IMR-90 (cell line): ENCODE measurements at regions not wholly inside any gene's neighbourhood (a gene's known extent, or its start where the extent isn't known, plus 50 kb on each side); places are given as distances from the start of the nearest gene placed in this dataset.

Experiments used
- ATAC-seq: fragments of 200-7000 bp; cut with Tn5 transposase; 2 replicates; pipeline ENCODE4 v1.9.1; 2020; ENCODE audit warnings: low read depth, mild to moderate bottlenecking, moderate library complexity
- BruUV-seq: library from RNA; stranded (reverse); fragments of 400-500 nt; replicated peaks from 2 replicates; lab custom pipeline; 2021; lab: Mats Ljungman, UMichigan
- CTCF ChIA-PET: fragments of 300-600 bp; formaldehyde crosslinking; extraction: SDS; loops from one replicate; lab custom pipeline; 2021; ENCODE audit warnings: antibody characterized with exemption; lab: Yijun Ruan, JAX
- POLR2A ChIA-PET: fragments of 300-600 bp; sonication (Branson Sonifier 250); formaldehyde crosslinking; loops from one replicate; lab custom pipeline; 2022; ENCODE audit warnings: antibody characterized with exemption; ENCODE audit not compliant: unreplicated experiment; lab: Charles Lee
- DNase-seq: peaks from one replicate; pipeline ENCODE4 v3.0.0; 2013
- H2AFZ ChIP-seq: replicated peaks from 2 replicates; pipeline ENCODE3; 2013; ENCODE audit warnings: low read length, mild to moderate bottlenecking; ENCODE audit not compliant: poor library complexity
- H2AK5ac ChIP-seq: 2 replicates; pipeline ENCODE4 v1.6.1; 2013; ENCODE audit warnings: low read depth, low read length, inconsistent platforms
- H2AK9ac ChIP-seq: replicated peaks from 2 replicates; pipeline ENCODE3; 2013; ENCODE audit warnings: mild to moderate bottlenecking, low read depth, low read length, moderate library complexity; ENCODE audit not compliant: poor library complexity
- H2BK120ac ChIP-seq: 2 replicates; pipeline ENCODE4 v1.6.1; 2013; ENCODE audit warnings: low read depth, low read length, inconsistent platforms
- H2BK15ac ChIP-seq: 3 replicates; pipeline ENCODE4 v1.6.1; 2013; ENCODE audit warnings: low read depth, low read length, inconsistent platforms
- H2BK20ac ChIP-seq: 2 replicates; pipeline ENCODE4 v1.6.1; 2013; ENCODE audit warnings: low read depth, mild to moderate bottlenecking, inconsistent platforms, low read length, moderate library complexity
- H2BK5ac ChIP-seq: 2 replicates; pipeline ENCODE4 v1.6.1; 2013; ENCODE audit warnings: mild to moderate bottlenecking, low read depth, low read length, inconsistent platforms; ENCODE audit not compliant: poor library complexity, severe bottlenecking
- H3K14ac ChIP-seq: replicated peaks from 2 replicates; pipeline ENCODE4 v1.6.1; 2013; ENCODE audit warnings: low read depth, low read length, inconsistent platforms
- H3K18ac ChIP-seq: 2 replicates; pipeline ENCODE4 v1.6.1; 2013; ENCODE audit warnings: low read depth, low read length, control low read depth
- H3K23ac ChIP-seq: 2 replicates; pipeline ENCODE4 v1.6.1; 2013; ENCODE audit warnings: low read depth, low read length, inconsistent platforms
- H3K27ac ChIP-seq: 2 replicates; pipeline ENCODE4 v1.5.1; 2013; ENCODE audit warnings: mild to moderate bottlenecking, control low read depth, low read length; ENCODE audit not compliant: insufficient read depth
- H3K27me3 ChIP-seq: 2 replicates; pipeline ENCODE4 v1.6.1; 2013; ENCODE audit warnings: low read length; ENCODE audit not compliant: control insufficient read depth, insufficient read depth
- H3K36me3 ChIP-seq: 2 replicates; pipeline ENCODE4 v1.6.1; 2013; ENCODE audit warnings: low read length, mixed read lengths; ENCODE audit not compliant: control insufficient read depth, insufficient read depth
- H3K4ac ChIP-seq: 2 replicates; pipeline ENCODE4 v1.6.1; 2013; ENCODE audit warnings: low read depth, low read length, inconsistent platforms
- H3K4me1 ChIP-seq: 2 replicates; pipeline ENCODE4 v1.6.1; 2013; ENCODE audit warnings: low read length, mixed read lengths; ENCODE audit not compliant: control insufficient read depth, insufficient read depth
- H3K4me2 ChIP-seq: 2 replicates; pipeline ENCODE4 v1.6.1; 2013; ENCODE audit warnings: low read depth, mild to moderate bottlenecking, control low read depth, low read length, moderate library complexity
- H3K4me3 ChIP-seq: 2 replicates; pipeline ENCODE4 v1.5.1; 2013; ENCODE audit warnings: low read depth, mild to moderate bottlenecking, control low read depth, low read length, moderate library complexity; ENCODE audit not compliant: insufficient read depth
- H3K56ac ChIP-seq: 2 replicates; pipeline ENCODE4 v1.6.1; 2013; ENCODE audit warnings: low read length, inconsistent platforms; ENCODE audit not compliant: insufficient read depth; ENCODE audit errors: extremely low read depth
- H3K79me1 ChIP-seq, 2 experiments: 2 replicates each; pipeline ENCODE4 v1.6.1; 2013; ENCODE audit warnings: low read length in 2 of 2, inconsistent platforms in 1 of 2, low read depth in 1 of 2
- H3K9ac ChIP-seq: 2 replicates; pipeline ENCODE4 v1.6.1; 2013; ENCODE audit warnings: low read depth, low read length, control low read depth
- H3K9me1 ChIP-seq: 2 replicates; pipeline ENCODE4 v1.6.1; 2013; ENCODE audit warnings: low read length, inconsistent platforms; ENCODE audit not compliant: insufficient read depth
- H3K9me3 ChIP-seq: 2 replicates; pipeline ENCODE4 v1.6.1; 2013; ENCODE audit warnings: low read length; ENCODE audit not compliant: control insufficient read depth, insufficient read depth
- H4K20me1 ChIP-seq: 2 replicates; pipeline ENCODE4 v1.6.1; 2013; ENCODE audit warnings: low read length, inconsistent platforms; ENCODE audit not compliant: insufficient read depth
- H4K5ac ChIP-seq: 2 replicates; pipeline ENCODE4 v1.6.1; 2013; ENCODE audit warnings: mild to moderate bottlenecking, low read depth, low read length, control low read depth
- H4K8ac ChIP-seq, 2 experiments: 2 replicates each; pipeline ENCODE4 v1.6.1; 2013; ENCODE audit warnings: low read depth in 2 of 2, low read length in 2 of 2, control low read depth in 1 of 2, inconsistent platforms in 1 of 2
- H4K91ac ChIP-seq: 2 replicates; pipeline ENCODE4 v1.6.1; 2013; ENCODE audit warnings: low read depth, low read length, inconsistent platforms; ENCODE audit not compliant: insufficient read depth
- BHLHE40 ChIP-seq: fragments of 150-350 bp; IDR thresholded peaks from 2 replicates; pipeline ENCODE4 v1.6.1; 2016; ENCODE audit warnings: mild to moderate bottlenecking, low read depth, low read length
- CEBPB ChIP-seq: IDR thresholded peaks from 2 replicates; pipeline ENCODE4 v1.6.1; 2012; ENCODE audit warnings: low read depth, low read length, improper control_type of control experiment
- CHD1 ChIP-seq: IDR thresholded peaks from 2 replicates; pipeline ENCODE4 v1.6.1; 2012; ENCODE audit warnings: low read depth, low read length, improper control_type of control experiment
- CTCF ChIP-seq: conservative IDR thresholded peaks from 2 replicates; pipeline ENCODE4 v1.5.1; 2012; ENCODE audit warnings: mild to moderate bottlenecking, low read depth, low read length, improper control_type of control experiment
- ELK1 ChIP-seq: fragments of 150-350 bp; IDR thresholded peaks from 2 replicates; pipeline ENCODE4 v1.6.1; 2016; ENCODE audit warnings: low read depth, mild to moderate bottlenecking, low read length, moderate library complexity, borderline replicate concordance
- FOS ChIP-seq: fragments of 150-350 bp; IDR thresholded peaks from 2 replicates; pipeline ENCODE4 v1.6.1; 2016; ENCODE audit warnings: low read depth, low read length
- MAFK ChIP-seq: IDR thresholded peaks from 2 replicates; pipeline ENCODE4 v1.6.1; 2012; ENCODE audit warnings: low read depth, low read length, improper control_type of control experiment
- MAZ ChIP-seq: IDR thresholded peaks from 2 replicates; pipeline ENCODE4 v1.6.1; 2012; ENCODE audit warnings: low read depth, mild to moderate bottlenecking, low read length, improper control_type of control experiment, moderate library complexity, borderline replicate concordance
- MXI1 ChIP-seq: IDR thresholded peaks from 2 replicates; pipeline ENCODE4 v1.6.1; 2012; ENCODE audit warnings: low read depth, mild to moderate bottlenecking, low read length, moderate library complexity, borderline replicate concordance
- NFE2L2 ChIP-seq: fragments of 150-350 bp; IDR thresholded peaks from 2 replicates; pipeline ENCODE4 v1.6.1; 2016; ENCODE audit warnings: low read depth, mild to moderate bottlenecking, low read length
- POLR2A ChIP-seq: IDR thresholded peaks from 2 replicates; pipeline ENCODE4 v1.6.1; 2012; ENCODE audit warnings: mild to moderate bottlenecking, low read depth, low read length
- RAD21 ChIP-seq: IDR thresholded peaks from 2 replicates; pipeline ENCODE4 v1.6.1; 2012; ENCODE audit warnings: low read length, improper control_type of control experiment
- RCOR1 ChIP-seq: IDR thresholded peaks from 2 replicates; pipeline ENCODE4 v1.6.1; 2012; ENCODE audit warnings: mild to moderate bottlenecking, low read length, improper control_type of control experiment; ENCODE audit not compliant: insufficient replicate concordance
- RFX5 ChIP-seq: IDR thresholded peaks from 2 replicates; pipeline ENCODE4 v1.8.0; 2012; ENCODE audit warnings: low read depth, mild to moderate bottlenecking, low read length, moderate library complexity
- SMC3 ChIP-seq: fragments of 150-350 bp; IDR thresholded peaks from 2 replicates; pipeline ENCODE4 v1.6.1; 2016; ENCODE audit warnings: low read depth, mild to moderate bottlenecking, antibody characterized with exemption, low read length, moderate library complexity
- USF2 ChIP-seq: fragments of 150-350 bp; IDR thresholded peaks from 2 replicates; pipeline ENCODE4 v1.6.1; 2017; ENCODE audit warnings: mild to moderate bottlenecking, antibody characterized with exemption, low read length, low read depth
- dilution Hi-C: fragments of 300-500 bp; cut with HindIII; formaldehyde crosslinking; loops from one replicate; pipeline ENCODE4 v1.14.3; 2018; ENCODE audit warnings: low sequenced_read_pairs; ENCODE audit not compliant: unreplicated experiment
- in situ Hi-C: fragments of 300-500 bp; cut with MboI; formaldehyde crosslinking; loops from 3 replicates; pipeline ENCODE4 v1.14.3; 2019; ENCODE audit warnings: low sequenced_read_pairs, inconsistent platforms, mixed read lengths
- intact Hi-C: fragments of 100-400 bp; cut with micrococcal nuclease; formaldehyde crosslinking; loops from 2 replicates; pipeline ENCODE4 v1.10.0; 2022

GRCh38 chr6:80603679-80604078 lies 497.2 kb downstream of the BCKDHB start:
- H3K9me1 ChIP-seq: no peaks in the 10 kb centered on the region; the same call in 1 of the 2 replicates
- ATAC-seq: no peak
- no peaks in the 10 kb centered on the region for H4K20me1 ChIP-seq
- no peak overlapping the region for H2BK20ac ChIP-seq
- H3K4me3 ChIP-seq: no peak overlapping the region
- no peak overlapping the region for H2AK5ac ChIP-seq
- H3K27me3 ChIP-seq: no peaks in the 10 kb centered on the region
- POLR2A ChIA-PET: no interaction called here
- no peak for DNase-seq
- H3K9me3 ChIP-seq: no peaks in the 10 kb centered on the region
- no peak overlapping the region for H2BK15ac ChIP-seq
- H3K9ac ChIP-seq: no peak overlapping the region
- CTCF ChIA-PET: no interaction called here
- H4K5ac ChIP-seq: no peak overlapping the region
- no peak overlapping the region for H2AFZ ChIP-seq
- no peaks in the 10 kb centered on the region for H3K36me3 ChIP-seq
- in situ Hi-C loops: loop anchor here (10.0 kb wide), 1 partner anchor 1151 kb away; the partner anchor contains the start of gene TENT5A
- H2BK5ac ChIP-seq: no peak overlapping the region
- BruUV-seq: no TSS peak
- H3K14ac ChIP-seq: no peak overlapping the region
- H3K56ac ChIP-seq: no peak overlapping the region
- TF ChIP-seq MAFK (no peak), BHLHE40 (no peak), RAD21 (no peak), MXI1 (no peak), ELK1 (no peak), RFX5 (no peak), POLR2A (no peak), RCOR1 (no peak), CTCF (no peak), USF2 (no peak), FOS (no peak), SMC3 (no peak), MAZ (no peak), CHD1 (no peak), NFE2L2 (no peak), CEBPB (no peak)
- no peak overlapping the region for H4K91ac ChIP-seq
- no peak overlapping the region for H3K4me2 ChIP-seq
- dilution Hi-C loops: no loop called here
- no peak overlapping the region for H3K18ac ChIP-seq
- H2AK9ac ChIP-seq: no peak overlapping the region
- no peak overlapping the region for H4K8ac ChIP-seq
- no peak overlapping the region for H3K27ac ChIP-seq
- no peak overlapping the region for H3K4ac ChIP-seq
- H3K23ac ChIP-seq: no peak overlapping the region
- H3K4me1 ChIP-seq: no peaks in the 10 kb centered on the region
- H3K79me1 ChIP-seq: no peaks in the 10 kb centered on the region
- H2BK120ac ChIP-seq: no peak overlapping the region
- intact Hi-C loops: loop anchor here (2.0 to 10.0 kb wide), 4 partner anchors 265 to 1391 kb away; no protein-coding TSS in a partner anchor
